ENCODE measurements at regions not wholly inside any gene's neighbourhood (a gene's known extent, or its start where the extent isn't known, plus 50 kb on each side); places are given as distances from the start of the nearest gene placed in this dataset.

- no peak for DNase-seq
Measured at GRCh38 chr3:150080058-150080730, 109.5 kb upstream of the PFN2 start.

DNA sequence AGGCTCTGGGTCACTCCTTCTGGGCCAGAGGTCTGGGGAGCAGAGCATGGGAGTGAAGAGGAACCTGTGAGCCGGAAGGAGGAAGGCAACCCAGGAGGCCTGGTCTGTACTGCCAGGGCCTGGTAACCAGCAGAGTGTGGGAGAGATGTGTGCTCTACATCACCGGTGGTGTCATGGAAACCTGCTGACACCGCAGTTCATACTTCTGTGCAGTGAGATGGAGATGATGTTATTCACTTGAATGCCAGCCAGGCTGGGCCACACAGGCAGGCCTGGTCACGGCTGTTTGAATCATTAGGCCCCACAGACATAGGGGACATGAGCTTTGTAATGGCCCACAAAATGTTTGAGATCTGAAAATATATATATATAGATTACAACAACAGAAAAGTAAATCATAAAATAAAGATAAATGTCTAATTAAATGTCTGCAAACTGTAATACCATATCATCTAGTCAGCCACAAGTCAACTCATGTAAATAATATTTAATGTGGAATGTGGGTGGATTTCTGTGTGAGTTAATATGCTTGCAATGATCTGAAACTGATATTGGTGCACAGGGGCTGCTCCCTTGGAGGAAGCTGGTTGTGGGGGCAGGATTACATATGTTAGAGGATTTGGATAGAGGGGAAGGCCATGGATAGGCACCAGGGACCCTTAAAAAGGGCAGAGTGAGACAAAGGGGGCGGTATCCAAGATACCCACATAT is 108.5 kb upstream of the PFN2 start:
- no peak for DNase-seq

DNA sequence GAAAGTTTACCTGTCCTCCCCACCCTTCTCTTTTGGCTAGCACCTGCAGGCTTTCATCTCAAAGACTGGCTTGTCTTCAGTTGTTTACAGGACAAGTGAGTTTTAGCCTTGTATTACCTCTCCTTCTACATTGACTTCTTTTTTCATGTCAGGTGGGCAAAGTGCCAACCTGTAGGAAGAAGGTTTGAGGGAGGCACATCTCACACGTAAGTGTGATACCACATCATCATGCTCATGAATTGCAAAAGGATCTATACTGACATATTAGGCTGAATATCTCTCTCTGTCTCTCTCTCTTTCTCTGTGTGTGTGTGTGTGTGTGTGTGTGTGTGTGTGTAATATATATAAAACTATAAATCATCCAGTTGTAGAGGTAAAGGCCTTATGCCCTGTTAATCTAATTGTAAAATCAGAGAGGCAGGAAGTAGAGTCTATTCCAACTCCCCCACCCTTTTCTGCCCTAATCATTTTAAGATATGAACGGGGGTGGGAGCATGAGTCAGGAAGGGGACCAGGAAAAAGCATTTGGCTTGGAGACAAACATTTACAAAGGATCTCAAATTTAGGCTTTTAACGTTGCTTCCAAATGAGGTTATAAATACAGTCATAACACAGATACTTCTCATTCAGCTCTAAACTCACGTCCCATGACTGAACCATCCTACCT is 107.0 kb upstream of the PFN2 start:
- DNase-seq = no peak

DNA sequence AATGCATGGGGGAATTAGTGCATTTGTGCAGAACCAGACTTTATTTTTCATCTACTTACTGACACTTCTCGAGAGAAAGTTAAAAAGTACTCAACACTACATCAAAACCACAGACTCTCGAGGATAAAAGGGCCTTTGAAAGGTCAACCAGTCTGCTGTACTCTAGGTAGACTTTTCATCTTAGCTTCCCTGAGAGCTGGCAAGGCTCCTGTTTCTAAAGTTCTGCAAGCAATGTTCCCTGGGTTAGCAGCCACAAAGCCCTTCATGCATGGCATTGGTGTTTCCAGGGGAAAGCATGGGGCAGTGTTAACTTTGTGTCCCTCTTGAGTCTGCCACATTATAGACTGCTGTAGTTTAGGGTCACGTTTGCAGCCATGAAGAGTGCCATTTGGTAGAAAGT is 106.4 kb upstream of the PFN2 start:
- DNase-seq = no peak

- no peak for DNase-seq
Measured at GRCh38 chr3:150076443-150076842, 105.7 kb upstream of the PFN2 start.

- no peak for DNase-seq
Measured at GRCh38 chr3:150075417-150075865, 104.7 kb upstream of the PFN2 start.

DNA sequence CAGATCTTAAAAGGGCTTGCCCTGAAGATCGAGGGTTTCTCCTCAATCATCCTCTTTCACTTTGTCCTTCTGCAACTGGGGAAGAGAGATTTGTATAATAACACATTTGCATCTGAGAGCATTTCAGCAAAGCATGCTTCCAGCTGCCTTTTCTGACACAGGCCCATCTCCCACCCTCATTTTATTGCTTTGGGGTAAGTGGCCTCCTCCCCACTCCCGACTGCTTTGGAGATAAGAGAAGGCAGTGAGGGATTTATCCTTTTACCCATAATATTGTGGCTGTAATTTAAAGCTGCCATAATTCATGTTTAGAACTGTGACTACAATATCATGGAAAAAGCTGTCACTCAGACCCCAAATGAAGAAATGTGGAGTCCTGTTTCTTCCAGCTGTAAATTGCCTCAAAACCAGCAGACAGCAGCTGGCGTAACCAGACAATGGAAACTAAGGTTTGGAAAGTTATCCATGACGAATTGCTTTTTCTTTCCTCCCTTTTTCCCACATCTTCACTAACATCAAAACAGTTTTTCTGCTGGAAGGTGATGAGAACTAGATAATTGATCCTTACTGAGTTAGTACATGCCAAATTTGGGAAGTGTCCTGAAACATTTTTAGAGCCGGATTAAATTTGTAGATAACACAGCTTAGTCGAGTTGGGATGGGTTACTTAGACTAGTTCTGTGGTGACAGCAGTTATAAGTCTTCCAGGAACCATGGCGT is 104.2 kb upstream of the PFN2 start:
- no peak for DNase-seq

DNA sequence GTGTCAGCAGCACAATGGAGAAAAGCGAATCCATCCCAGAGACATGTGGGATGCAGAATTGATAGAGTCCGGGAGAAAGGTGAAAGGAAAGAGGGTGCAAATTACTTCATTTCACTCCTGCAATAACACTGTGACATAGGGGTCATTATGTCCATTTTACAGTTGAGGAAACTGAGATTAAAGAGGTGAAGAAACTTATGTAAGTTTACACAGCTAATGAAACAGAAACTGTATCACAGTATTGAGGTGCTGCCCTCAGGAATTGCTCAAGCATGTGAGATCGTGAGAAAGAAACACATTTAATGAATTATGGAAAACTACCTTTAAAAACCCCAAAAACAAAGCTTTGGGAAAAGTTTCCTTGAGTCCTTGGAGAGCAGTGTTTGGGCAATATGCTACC is 103.6 kb upstream of the PFN2 start:
- DNase-seq = no peak

DNA sequence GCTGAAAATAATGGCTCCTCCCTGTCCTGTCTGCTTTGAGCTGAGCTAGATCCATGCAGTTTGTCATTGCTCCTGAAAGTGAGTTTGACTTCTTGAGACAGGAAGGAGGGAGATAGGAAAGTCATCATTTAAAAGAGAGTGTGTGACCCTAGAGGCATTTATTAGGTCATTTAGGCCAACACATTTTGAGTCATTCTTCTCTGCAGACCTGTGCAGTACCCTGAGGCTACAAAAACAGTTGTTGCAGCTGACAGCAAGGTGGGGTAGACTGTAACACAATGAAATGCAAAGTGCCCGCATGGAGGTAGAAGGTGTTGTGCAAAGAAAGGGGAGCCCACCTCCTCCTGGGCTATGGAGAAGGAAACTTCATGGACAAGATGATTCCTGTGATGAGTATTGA is 102.8 kb upstream of the PFN2 start:
- no peak for DNase-seq

DNA sequence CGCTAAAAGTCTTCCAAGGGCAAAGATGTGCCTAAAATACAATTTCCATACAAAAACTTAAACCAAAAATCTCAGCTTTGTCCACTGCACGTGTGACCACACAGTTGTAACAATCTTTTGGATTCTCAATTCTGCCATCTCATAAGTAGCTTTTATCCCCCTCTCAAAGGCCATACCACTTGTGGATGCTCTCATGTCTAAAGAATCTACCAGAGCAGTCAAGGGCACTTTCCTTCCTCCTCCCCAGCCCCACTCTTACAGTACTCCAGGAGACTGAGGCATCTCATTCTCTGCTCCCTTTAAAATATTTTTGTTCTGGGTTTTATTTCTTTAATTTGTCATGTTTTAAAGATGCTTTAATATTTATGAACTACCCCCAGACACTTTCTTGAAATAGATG is 102.3 kb upstream of the PFN2 start:
- DNase-seq = no peak

DNA sequence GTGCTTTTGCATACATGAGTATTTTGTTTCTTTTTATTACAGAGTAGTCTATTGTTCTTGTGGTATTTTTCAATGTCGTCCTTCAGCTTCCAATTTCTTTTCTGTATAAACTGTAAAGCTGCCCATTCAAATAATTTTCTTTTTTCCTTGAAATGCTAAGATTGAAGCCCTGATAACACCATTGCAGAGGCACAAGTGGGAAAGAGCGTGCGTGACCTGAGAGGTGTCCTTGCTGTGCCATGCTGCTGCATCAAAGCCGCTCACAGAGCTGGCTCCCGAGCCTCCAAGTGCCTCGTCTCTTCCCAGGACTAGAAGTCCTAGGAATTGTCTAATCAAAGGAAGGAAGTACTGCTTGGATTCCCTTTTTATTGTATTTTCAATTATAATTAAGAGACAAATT is 101.9 kb upstream of the PFN2 start:
- no peak for DNase-seq

- no peak for DNase-seq
Measured at GRCh38 chr3:150070271-150070670, 99.6 kb upstream of the PFN2 start.

- no peak for DNase-seq
Measured at GRCh38 chr3:150069633-150070032, 98.9 kb upstream of the PFN2 start.

DNA sequence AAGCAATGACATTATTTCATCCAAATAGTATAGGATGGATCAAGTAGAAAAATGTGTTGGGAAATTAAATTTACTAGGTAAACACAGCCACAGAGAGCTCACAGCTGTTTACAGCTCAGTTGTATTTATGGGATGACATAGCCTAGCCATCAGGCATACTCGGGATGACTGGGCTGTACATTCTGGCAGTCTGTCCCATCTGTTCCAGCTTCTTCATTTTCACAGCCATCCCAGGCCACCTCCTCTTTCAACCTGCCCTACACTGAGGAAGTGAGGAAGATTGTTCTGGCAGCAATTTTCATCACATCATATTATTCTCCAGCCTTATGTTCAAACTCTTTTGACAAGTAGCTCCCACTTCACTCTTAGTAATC is 98.4 kb upstream of the PFN2 start:
- DNase-seq = no peak

- DNase-seq = no peak
Measured at GRCh38 chr3:150068440-150069153, 97.9 kb upstream of the PFN2 start.

DNA sequence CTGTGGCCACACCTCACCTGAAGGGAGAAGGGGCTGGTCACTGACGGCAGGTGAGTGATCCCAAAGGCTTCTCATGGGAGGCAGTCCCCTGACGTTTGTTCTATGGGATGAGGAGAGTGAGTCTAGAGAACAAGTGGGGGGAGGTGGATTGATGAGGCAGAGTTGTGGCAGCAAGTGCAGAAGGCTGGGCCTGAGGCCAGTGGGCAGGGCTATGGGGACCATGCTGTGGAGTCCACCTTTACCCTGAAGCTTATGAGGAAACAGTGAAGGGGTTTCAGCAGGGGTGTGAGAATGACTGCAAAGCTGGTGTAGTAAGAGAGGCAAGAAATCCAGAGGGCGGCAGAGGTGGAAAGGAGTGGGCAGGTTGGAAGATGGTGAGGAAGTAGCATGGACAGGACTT is 96.9 kb upstream of the PFN2 start:
- DNase-seq = no peak

- DNase-seq = no peak
Measured at GRCh38 chr3:150064971-150065370, 94.3 kb upstream of the PFN2 start.

DNA sequence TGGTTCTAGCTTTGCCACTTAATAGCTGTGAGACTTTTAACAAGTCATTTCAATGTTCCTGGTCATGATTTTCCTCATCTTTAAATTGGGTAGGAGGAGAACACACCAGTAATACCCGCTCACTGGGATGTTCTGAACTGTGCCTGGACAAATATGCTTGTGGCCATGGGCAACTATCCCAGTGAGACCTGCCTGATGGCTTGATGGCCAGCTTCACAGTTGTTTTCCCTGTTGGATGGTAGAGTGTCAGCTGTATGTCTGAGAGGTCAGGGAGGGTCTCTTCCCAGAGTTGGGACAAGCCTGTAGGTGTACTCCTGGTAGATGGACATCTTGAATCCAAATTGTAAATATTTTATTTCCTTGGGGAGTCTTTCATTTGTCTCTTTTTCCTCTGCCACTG is 92.5 kb upstream of the PFN2 start:
- DNase-seq = no peak

- no peak for DNase-seq
Measured at GRCh38 chr3:150062492-150062891, 91.8 kb upstream of the PFN2 start.

- DNase-seq = no peak
Measured at GRCh38 chr3:150061288-150062024, 90.8 kb upstream of the PFN2 start.

GRCh38 chr3:150059729-150060128 is 89.0 kb upstream of the PFN2 start:
- no peak for DNase-seq

- DNase-seq = no peak
Measured at GRCh38 chr3:150059241-150059640, 88.5 kb upstream of the PFN2 start.
